ENCODE measurements at regions not wholly inside any gene's neighbourhood (a gene's known extent, or its start where the extent isn't known, plus 50 kb on each side); places are given as distances from the start of the nearest gene placed in this dataset.

- Histone ChIP-seq H3K79me2 (ENCODE audit: insufficient read depth, low read length) (no peaks in the 10 kb centered on the region), H3K4me1 (ENCODE audit: insufficient read depth, low read length) (no peaks in the 10 kb centered on the region), H3K4me3 (replicated peaks in 1 of 3; ENCODE audit: insufficient read depth in 1 of 3, low read depth in 2 of 3, low read length in 3 of 3) (no peak overlapping the region), H2AFZ (ENCODE audit: low read length) (no peak overlapping the region), H3K9ac (ENCODE audit: insufficient read depth, low read depth, low read length) (no peak overlapping the region), H3K27ac (ENCODE audit: extremely low read length, insufficient read depth, low read length) (no peak overlapping the region), H3K4me2 (ENCODE audit: low read depth, low read length) (no peak overlapping the region), H3K36me3 (replicated peaks in 1 of 2; ENCODE audit: control insufficient read depth in 1 of 2, insufficient read depth in 2 of 2, low read length in 2 of 2) (no peaks in the 10 kb centered on the region), H4K20me1 (ENCODE audit: insufficient read depth, low read length) (no peaks in the 10 kb centered on the region), H3K27me3 (ENCODE audit: control insufficient read depth in 1 of 2, insufficient read depth in 2 of 2, low read length in 2 of 2) (no peaks in the 10 kb centered on the region), H3K9me3 (ENCODE audit: low read length) (peaks cover 94% of the 10 kb centered on the region)
- intact Hi-C loops (cut with micrococcal nuclease; ENCODE audit: unreplicated experiment), result no loop called here
- 67% methylated on average over 4 of the region's 4 CpGs for WGBS (ENCODE audit: low lambda C conversion rate)
- no peak for FAIRE-seq
- no peak for DNase-seq (ENCODE audit: low spot score)
- no peak for ATAC-seq
- in situ Hi-C loops (cut with HindIII; ENCODE audit: extremely low pct_ligation_motif_present, low pct_unique_long_range_greater_than_20kb), result no loop called here
- BruUV-seq (replicated peaks), result no TSS peak
- CTCF ChIA-PET (ENCODE audit: low intra/inter-chr PET ratio, low total read pairs), result no interaction called here
- POLR2A ChIA-PET, result no interaction called here
- TF ChIP-seq WIZ (CRISPR knock-in tag; IDR thresholded peaks at IDR 0.05), result no peak
- no peak for TF ChIP-seq ZNF781 (CRISPR knock-in tag; IDR thresholded peaks at IDR 0.05; ENCODE audit: borderline replicate concordance, not compliant biosample characterization)
- TF ChIP-seq ZNF251 (CRISPR knock-in tag; IDR thresholded peaks at IDR 0.05), result no peak
- no peak for TF ChIP-seq FUBP1 (CRISPR knock-in tag; IDR thresholded peaks at IDR 0.05; ENCODE audit: borderline replicate concordance)
- no peak for TF ChIP-seq MLX (CRISPR knock-in tag; IDR thresholded peaks at IDR 0.05)
- no peak for TF ChIP-seq NRL (CRISPR knock-in tag; IDR thresholded peaks at IDR 0.05; ENCODE audit: borderline replicate concordance)
- TF ChIP-seq DBP (CRISPR knock-in tag; IDR thresholded peaks at IDR 0.05; ENCODE audit: not compliant biosample characterization), result no peak
- no peak for TF ChIP-seq ZBTB25 (CRISPR knock-in tag; IDR thresholded peaks at IDR 0.05)
- no peak for TF ChIP-seq NPAS2 (CRISPR knock-in tag; IDR thresholded peaks at IDR 0.05; ENCODE audit: borderline replicate concordance)
- no peak for TF ChIP-seq MXD3 (CRISPR knock-in tag; IDR thresholded peaks at IDR 0.05)
- no peak for TF ChIP-seq RORA (CRISPR knock-in tag; IDR thresholded peaks at IDR 0.05)
- TF ChIP-seq REXO4 (CRISPR knock-in tag; IDR thresholded peaks at IDR 0.05; ENCODE audit: borderline replicate concordance), result no peak
- no peak for TF ChIP-seq ATF4 (CRISPR knock-in tag; IDR thresholded peaks at IDR 0.05)
- TF ChIP-seq CTCF (CRISPR knock-in tag; IDR thresholded peaks at IDR 0.05), result no peak
- TF ChIP-seq ZNF776 (CRISPR knock-in tag; IDR thresholded peaks at IDR 0.05), result no peak
- TF ChIP-seq BCL3 (CRISPR knock-in tag; IDR thresholded peaks at IDR 0.05), result no peak
These were observed 699.0 kb downstream of the HDGFL1 start for GRCh38 chr6:23268348-23268747.

Measured in HepG2 (cell line).